ENCODE measurements at regions not wholly inside any gene's neighbourhood (a gene's known extent, or its start where the extent isn't known, plus 50 kb on each side); places are given as distances from the start of the nearest gene placed in this dataset.

DNA sequence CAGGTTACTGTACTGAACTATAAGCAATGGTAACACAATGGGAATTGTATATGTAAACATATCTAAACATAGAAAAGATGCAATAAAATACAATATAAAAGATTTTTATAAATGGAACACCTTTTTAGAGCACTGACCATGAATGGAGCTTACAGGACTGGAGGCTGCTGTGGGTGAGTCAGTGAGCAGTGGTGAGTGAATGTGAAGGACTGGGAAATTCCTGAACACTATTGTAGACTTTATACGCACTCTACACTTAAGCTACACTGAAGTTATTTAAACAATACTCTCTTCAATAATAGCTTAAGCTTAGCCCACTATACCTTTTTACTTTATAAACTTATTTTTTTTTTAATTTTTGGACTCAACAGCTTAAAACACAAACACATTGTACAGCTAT lies 313.5 kb downstream of the KCNC2 start (continued):
- TF ChIP-seq, protein P1, sequence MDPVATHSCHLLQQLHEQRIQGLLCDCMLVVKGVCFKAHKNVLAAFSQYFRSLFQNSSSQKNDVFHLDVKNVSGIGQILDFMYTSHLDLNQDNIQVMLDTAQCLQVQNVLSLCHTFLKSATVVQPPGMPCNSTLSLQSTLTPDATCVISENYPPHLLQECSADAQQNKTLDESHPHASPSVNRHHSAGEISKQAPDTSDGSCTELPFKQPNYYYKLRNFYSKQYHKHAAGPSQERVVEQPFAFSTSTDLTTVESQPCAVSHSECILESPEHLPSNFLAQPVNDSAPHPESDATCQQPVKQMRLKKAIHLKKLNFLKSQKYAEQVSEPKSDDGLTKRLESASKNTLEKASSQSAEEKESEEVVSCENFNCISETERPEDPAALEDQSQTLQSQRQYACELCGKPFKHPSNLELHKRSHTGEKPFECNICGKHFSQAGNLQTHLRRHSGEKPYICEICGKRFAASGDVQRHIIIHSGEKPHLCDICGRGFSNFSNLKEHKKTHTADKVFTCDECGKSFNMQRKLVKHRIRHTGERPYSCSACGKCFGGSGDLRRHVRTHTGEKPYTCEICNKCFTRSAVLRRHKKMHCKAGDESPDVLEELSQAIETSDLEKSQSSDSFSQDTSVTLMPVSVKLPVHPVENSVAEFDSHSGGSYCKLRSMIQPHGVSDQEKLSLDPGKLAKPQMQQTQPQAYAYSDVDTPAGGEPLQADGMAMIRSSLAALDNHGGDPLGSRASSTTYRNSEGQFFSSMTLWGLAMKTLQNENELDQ (CRISPR knock-in tag; IDR thresholded peaks at IDR 0.05; ENCODE audit: borderline replicate concordance), result no peak

DNA sequence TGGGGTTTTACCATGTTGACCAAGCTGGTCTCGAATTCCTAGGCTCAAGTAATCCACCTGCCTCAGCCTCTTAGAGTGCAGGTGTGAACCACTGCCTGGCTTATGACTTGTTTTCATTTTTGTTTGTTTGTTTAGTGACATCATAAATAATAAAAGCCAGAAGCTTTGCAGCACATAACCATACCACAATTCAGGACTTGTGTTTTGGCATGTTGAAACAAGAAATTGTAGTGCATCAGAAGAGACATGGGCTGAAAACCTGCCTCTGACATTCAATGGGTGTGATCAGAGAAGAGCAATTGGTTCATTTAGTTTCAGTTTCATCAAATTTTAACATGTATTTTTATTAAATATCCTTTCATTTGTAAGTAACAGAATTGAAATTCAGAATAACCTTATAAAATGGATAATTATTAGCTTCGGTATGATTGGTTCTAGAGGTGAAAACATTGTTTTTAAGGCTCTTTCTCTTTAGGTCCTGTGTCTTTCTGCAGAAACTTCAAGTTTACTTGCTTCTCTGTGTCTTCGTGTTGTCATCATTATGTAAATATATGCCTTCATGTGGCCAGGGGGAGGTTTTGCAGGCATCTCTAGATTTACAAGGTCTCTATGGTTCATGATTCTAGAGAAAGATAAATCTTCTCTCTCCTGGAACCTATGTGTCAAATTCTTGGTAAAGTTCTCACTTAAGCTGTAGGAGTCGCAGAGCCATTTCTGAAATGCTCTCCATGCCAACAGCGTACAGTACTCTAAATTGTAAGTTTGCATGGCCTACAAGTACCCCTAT lies 312.0 kb downstream of the KCNC2 start:
- Histone ChIP-seq H3K27ac (ENCODE audit: extremely low read length, insufficient read depth, low read length) (no peak overlapping the region), H3K4me2 (ENCODE audit: low read depth, low read length) (no peak overlapping the region), H4K20me1 (ENCODE audit: insufficient read depth, low read length) (no peaks in the 10 kb centered on the region), H3K9me3 (ENCODE audit: low read length) (no peaks in the 10 kb centered on the region), H2AFZ (ENCODE audit: low read length) (no peak overlapping the region), H3K36me3 (replicated peaks in 1 of 2; ENCODE audit: control insufficient read depth in 1 of 2, insufficient read depth in 2 of 2, low read length in 2 of 2) (no peaks in the 10 kb centered on the region), H3K9ac (ENCODE audit: insufficient read depth, low read depth, low read length) (no peak overlapping the region), H3K4me3 (replicated peaks in 1 of 3; ENCODE audit: insufficient read depth in 1 of 3, low read depth in 2 of 3, low read length in 3 of 3) (no peak overlapping the region), H3K4me1 (ENCODE audit: insufficient read depth, low read length) (no peaks in the 10 kb centered on the region), H3K79me2 (ENCODE audit: insufficient read depth, low read length) (no peaks in the 10 kb centered on the region), H3K27me3 (ENCODE audit: control insufficient read depth in 1 of 2, insufficient read depth in 2 of 2, low read length in 2 of 2) (no peaks in the 10 kb centered on the region)
- CTCF ChIA-PET (ENCODE audit: low intra/inter-chr PET ratio, low total read pairs), result no interaction called here
- WGBS (ENCODE audit: low lambda C conversion rate), result 9% methylated on average over 5 of the region's 5 CpGs
- TF ChIP-seq, protein P2, sequence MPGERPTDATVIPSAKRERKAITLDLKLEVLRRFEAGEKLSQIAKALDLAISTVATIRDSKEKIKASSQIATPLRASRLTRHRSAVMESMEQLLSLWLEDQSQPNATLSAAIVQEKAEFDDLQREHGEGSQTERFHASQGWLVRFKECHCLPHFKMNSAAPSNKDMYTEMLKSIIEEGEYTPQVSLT (CRISPR knock-in tag; IDR thresholded peaks at IDR 0.05; ENCODE audit: borderline replicate concordance, low read depth), result no peak
- TF ChIP-seq, protein P3, sequence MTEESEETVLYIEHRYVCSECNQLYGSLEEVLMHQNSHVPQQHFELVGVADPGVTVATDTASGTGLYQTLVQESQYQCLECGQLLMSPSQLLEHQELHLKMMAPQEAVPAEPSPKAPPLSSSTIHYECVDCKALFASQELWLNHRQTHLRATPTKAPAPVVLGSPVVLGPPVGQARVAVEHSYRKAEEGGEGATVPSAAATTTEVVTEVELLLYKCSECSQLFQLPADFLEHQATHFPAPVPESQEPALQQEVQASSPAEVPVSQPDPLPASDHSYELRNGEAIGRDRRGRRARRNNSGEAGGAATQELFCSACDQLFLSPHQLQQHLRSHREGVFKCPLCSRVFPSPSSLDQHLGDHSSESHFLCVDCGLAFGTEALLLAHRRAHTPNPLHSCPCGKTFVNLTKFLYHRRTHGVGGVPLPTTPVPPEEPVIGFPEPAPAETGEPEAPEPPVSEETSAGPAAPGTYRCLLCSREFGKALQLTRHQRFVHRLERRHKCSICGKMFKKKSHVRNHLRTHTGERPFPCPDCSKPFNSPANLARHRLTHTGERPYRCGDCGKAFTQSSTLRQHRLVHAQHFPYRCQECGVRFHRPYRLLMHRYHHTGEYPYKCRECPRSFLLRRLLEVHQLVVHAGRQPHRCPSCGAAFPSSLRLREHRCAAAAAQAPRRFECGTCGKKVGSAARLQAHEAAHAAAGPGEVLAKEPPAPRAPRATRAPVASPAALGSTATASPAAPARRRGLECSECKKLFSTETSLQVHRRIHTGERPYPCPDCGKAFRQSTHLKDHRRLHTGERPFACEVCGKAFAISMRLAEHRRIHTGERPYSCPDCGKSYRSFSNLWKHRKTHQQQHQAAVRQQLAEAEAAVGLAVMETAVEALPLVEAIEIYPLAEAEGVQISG (CRISPR knock-in tag; IDR thresholded peaks at IDR 0.05), result no peak
- TF ChIP-seq ZFY (CRISPR knock-in tag; IDR thresholded peaks at IDR 0.05) (no peak), MBNL3 (CRISPR knock-in tag; conservative IDR thresholded peaks at IDR 0.05) (no peak), TCF7L2 (IDR thresholded peaks at IDR 0.05; ENCODE audit: low read depth, low read length) (no peak), ZNF264 (CRISPR knock-in tag; IDR thresholded peaks at IDR 0.05) (no peak), STAG1 (CRISPR knock-in tag; IDR thresholded peaks at IDR 0.05) (no peak), ZNF879 (CRISPR knock-in tag; IDR thresholded peaks at IDR 0.05) (no peak), ZNF720 (CRISPR knock-in tag; IDR thresholded peaks at IDR 0.05) (no peak), HMG20A (CRISPR knock-in tag; IDR thresholded peaks at IDR 0.05; ENCODE audit: borderline replicate concordance) (no peak)
- TF ChIP-seq, protein P1 (CRISPR knock-in tag; IDR thresholded peaks at IDR 0.05; ENCODE audit: borderline replicate concordance), result no peak
- in situ Hi-C loops (cut with HindIII; ENCODE audit: extremely low pct_ligation_motif_present, low pct_unique_long_range_greater_than_20kb) (no loop called here), intact Hi-C loops (cut with micrococcal nuclease; ENCODE audit: unreplicated experiment) (no loop called here)
- POLR2A ChIA-PET, result no interaction called here
- no peak for FAIRE-seq
- ATAC-seq, result no peak
- DNase-seq (ENCODE audit: low spot score), result no peak
- BruUV-seq (replicated peaks), result no TSS peak

Data from HepG2 (cell line).